ENCODE measurements at regions not wholly inside any gene's neighbourhood (a gene's known extent, or its start where the extent isn't known, plus 50 kb on each side); places are given as distances from the start of the nearest gene placed in this dataset.

- TF ChIP-seq GATA2 (IDR thresholded peaks at IDR 0.05; ENCODE audit: low read depth, low read length) = no peak
- TF ChIP-seq GATA3 (IDR thresholded peaks at IDR 0.05; ENCODE audit: low read depth, low read length) = no peak
These were observed 119.4 kb upstream of the PTCH1 start for GRCh38 chr9:95635986-95636671.

GRCh38 chr9:95634536-95634935 is 117.8 kb upstream of the PTCH1 start:
- TF ChIP-seq GATA2 (IDR thresholded peaks at IDR 0.05; ENCODE audit: low read depth, low read length) = no peak
- TF ChIP-seq GATA3 (IDR thresholded peaks at IDR 0.05; ENCODE audit: low read depth, low read length) = no peak

- no peak for TF ChIP-seq GATA3 (IDR thresholded peaks at IDR 0.05; ENCODE audit: low read depth, low read length)
- no peak for TF ChIP-seq GATA2 (IDR thresholded peaks at IDR 0.05; ENCODE audit: low read depth, low read length)
These were observed 117.3 kb upstream of the PTCH1 start for GRCh38 chr9:95634114-95634513.

GRCh38 chr9:95629585-95629984 is 112.8 kb upstream of the PTCH1 start:
- TF ChIP-seq GATA3 (IDR thresholded peaks at IDR 0.05; ENCODE audit: low read depth, low read length) (no peak), GATA2 (IDR thresholded peaks at IDR 0.05; ENCODE audit: low read depth, low read length) (no peak)

- TF ChIP-seq GATA2 (IDR thresholded peaks at IDR 0.05; ENCODE audit: low read depth, low read length) = no peak
- TF ChIP-seq GATA3 (IDR thresholded peaks at IDR 0.05; ENCODE audit: low read depth, low read length) = no peak
These were observed 111.0 kb upstream of the PTCH1 start for GRCh38 chr9:95627802-95628201.

- TF ChIP-seq GATA2 (IDR thresholded peaks at IDR 0.05; ENCODE audit: low read depth, low read length) (no peak), GATA3 (IDR thresholded peaks at IDR 0.05; ENCODE audit: low read depth, low read length) (no peak)
These were observed 110.3 kb upstream of the PTCH1 start for GRCh38 chr9:95626885-95627558.

- TF ChIP-seq GATA2 (IDR thresholded peaks at IDR 0.05; ENCODE audit: low read depth, low read length) (no peak), GATA3 (IDR thresholded peaks at IDR 0.05; ENCODE audit: low read depth, low read length) (no peak)
These were observed 109.6 kb upstream of the PTCH1 start for GRCh38 chr9:95626341-95626740.

- TF ChIP-seq GATA2 (IDR thresholded peaks at IDR 0.05; ENCODE audit: low read depth, low read length) = no peak
- TF ChIP-seq GATA3 (IDR thresholded peaks at IDR 0.05; ENCODE audit: low read depth, low read length) = no peak
These were observed 106.9 kb upstream of the PTCH1 start for GRCh38 chr9:95623640-95624039.

- TF ChIP-seq GATA3 (IDR thresholded peaks at IDR 0.05; ENCODE audit: low read depth, low read length) (no peak), GATA2 (IDR thresholded peaks at IDR 0.05; ENCODE audit: low read depth, low read length) (no peak)
These were observed 104.0 kb upstream of the PTCH1 start for GRCh38 chr9:95620722-95621121.

GRCh38 chr9:95620314-95620713 is 103.5 kb upstream of the PTCH1 start:
- TF ChIP-seq GATA3 (IDR thresholded peaks at IDR 0.05; ENCODE audit: low read depth, low read length) (no peak), GATA2 (IDR thresholded peaks at IDR 0.05; ENCODE audit: low read depth, low read length) (no peak)

GRCh38 chr9:95615246-95615645 is 98.5 kb upstream of the PTCH1 start:
- TF ChIP-seq GATA3 (IDR thresholded peaks at IDR 0.05; ENCODE audit: low read depth, low read length) = no peak
- TF ChIP-seq GATA2 (IDR thresholded peaks at IDR 0.05; ENCODE audit: low read depth, low read length) = no peak

- TF ChIP-seq GATA2 (IDR thresholded peaks at IDR 0.05; ENCODE audit: low read depth, low read length) = no peak
- no peak for TF ChIP-seq GATA3 (IDR thresholded peaks at IDR 0.05; ENCODE audit: low read depth, low read length)
These were observed 96.9 kb upstream of the PTCH1 start for GRCh38 chr9:95613670-95614069.

GRCh38 chr9:95611354-95611753 is 94.6 kb upstream of the PTCH1 start:
- no peak for TF ChIP-seq GATA3 (IDR thresholded peaks at IDR 0.05; ENCODE audit: low read depth, low read length)
- no peak for TF ChIP-seq GATA2 (IDR thresholded peaks at IDR 0.05; ENCODE audit: low read depth, low read length)

- TF ChIP-seq GATA2 (IDR thresholded peaks at IDR 0.05; ENCODE audit: low read depth, low read length) = no peak
- TF ChIP-seq GATA3 (IDR thresholded peaks at IDR 0.05; ENCODE audit: low read depth, low read length) = no peak
These were observed 93.4 kb upstream of the PTCH1 start for GRCh38 chr9:95610006-95610785.

Data from SH-SY5Y (cell line).